GM10248 (cell line): ENCODE measurements at regions not wholly inside any gene's neighbourhood (a gene's known extent, or its start where the extent isn't known, plus 50 kb on each side); places are given as distances from the start of the nearest gene placed in this dataset.
"Not testable (repeated sequence)": the region's sequence is repeated elsewhere in the genome, so short reads cannot be mapped to it uniquely, and the experiment has no call there.

ENCODE experiments used
- CTCF ChIA-PET: fragments of 300-600 bp; sonication (Branson Sonifier 250); formaldehyde crosslinking; extraction: SDS; loops from one replicate; lab custom pipeline; 2021; ENCODE audit warnings: antibody characterized with exemption; lab: Yijun Ruan, JAX
- POLR2A ChIA-PET: fragments of 350-650 bp; sonication (Branson Sonifier 250); formaldehyde crosslinking; extraction: SDS; loops from one replicate; lab custom pipeline; 2020; ENCODE audit warnings: antibody characterized with exemption; lab: Yijun Ruan, JAX
- DNase-seq: peaks from one replicate; pipeline ENCODE4 v3.0.0; 2012; ENCODE audit errors: extremely low spot score
- CTCF ChIP-seq: IDR thresholded peaks from 2 replicates; pipeline ENCODE4 v1.5.1; 2012; ENCODE audit warnings: mild to moderate bottlenecking, low read depth; ENCODE audit errors: extremely low read depth, missing control alignments, control extremely low read depth

GRCh38 chr12:114812384-114812783 lies 128.4 kb upstream of the TBX3 start:
- CTCF ChIA-PET: no interaction called here
- POLR2A ChIA-PET: no interaction called here
- no peak for TF ChIP-seq CTCF
- DNase-seq: no peak

- ChIA-PET CTCF (no interaction called here), POLR2A (no interaction called here)
- no peak for TF ChIP-seq CTCF
- no peak for DNase-seq
Measured at GRCh38 chr12:114809097-114809496, 125.1 kb upstream of the TBX3 start.

DNA sequence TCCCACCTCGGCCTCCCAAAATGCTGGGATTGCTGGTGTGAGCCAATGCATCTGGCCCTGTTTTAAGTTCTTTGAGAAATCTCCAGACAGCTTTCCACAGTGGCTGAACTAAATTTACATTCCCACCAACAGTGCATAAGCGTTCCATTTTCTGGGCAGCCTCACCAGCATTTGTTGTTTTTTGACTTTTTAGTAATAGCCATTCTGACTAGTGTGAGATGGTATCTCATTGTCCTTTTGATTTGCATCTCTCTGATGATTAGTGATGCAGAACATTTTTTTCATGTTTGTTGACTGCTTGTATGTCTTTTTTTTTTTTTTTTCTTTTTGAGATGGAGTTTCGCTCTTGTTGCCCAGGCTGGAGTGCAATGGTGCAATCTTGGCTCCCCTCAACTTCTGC lies 117.4 kb upstream of the TBX3 start:
- DNase-seq, CTCF ChIA-PET, POLR2A ChIA-PET: not testable (repeated sequence)

DNA sequence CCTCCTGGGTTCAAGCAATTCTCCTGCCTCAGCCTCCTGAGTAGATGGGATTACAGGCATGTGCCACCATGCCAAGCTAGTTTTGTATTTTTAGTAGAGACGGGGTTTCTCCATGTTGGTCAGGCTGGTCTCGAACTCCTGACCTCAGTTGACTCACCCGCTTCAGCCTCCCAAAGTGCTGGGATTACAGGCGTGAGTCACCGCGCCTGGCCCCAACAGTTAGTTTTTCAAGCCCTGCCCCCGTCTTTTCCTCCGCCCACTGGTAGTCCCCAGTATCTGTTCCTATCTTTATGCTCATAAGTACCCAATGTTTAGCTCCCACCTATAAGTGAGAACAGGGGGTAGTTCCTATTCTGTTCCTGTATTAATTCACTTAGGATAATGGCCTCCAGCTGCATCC lies 116.6 kb upstream of the TBX3 start:
- DNase-seq, POLR2A ChIA-PET, CTCF ChIA-PET: not testable (repeated sequence)

- TF ChIP-seq CTCF: no peak
- CTCF ChIA-PET: interaction anchor here (1.5 kb wide), 1 partner anchor 10 kb away, joined by 4 read pairs; no protein-coding TSS in a partner anchor
- POLR2A ChIA-PET: no interaction called here
- DNase-seq: no peak
Measured at GRCh38 chr12:114799574-114800487, 115.9 kb upstream of the TBX3 start.

DNA sequence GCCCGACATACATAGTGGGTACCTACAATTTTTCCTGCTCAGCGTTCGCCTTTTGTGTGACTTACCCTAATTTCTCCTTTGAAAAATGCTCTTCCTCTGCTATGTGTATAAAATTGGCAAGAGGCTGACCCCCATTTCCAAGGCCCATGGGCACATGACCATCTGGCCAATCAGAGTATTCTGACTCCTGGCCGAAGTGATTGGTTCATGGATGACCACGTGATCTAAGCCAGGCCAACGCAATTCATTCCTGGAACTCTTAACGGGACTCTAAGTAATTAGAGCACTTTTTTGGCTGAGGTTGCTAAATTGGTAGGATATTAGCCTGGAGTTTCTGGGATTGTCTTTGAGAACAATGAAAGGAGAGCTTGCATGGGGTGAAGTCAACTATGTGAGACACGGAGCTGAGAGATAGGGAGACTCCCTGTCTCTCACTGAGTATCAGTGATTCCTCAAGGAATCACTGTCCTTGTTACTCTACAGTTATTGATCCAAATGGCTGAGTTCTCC lies 110.1 kb upstream of the TBX3 start:
- no peak for DNase-seq
- no peak for TF ChIP-seq CTCF
- ChIA-PET POLR2A (no interaction called here), CTCF (no interaction called here)

GRCh38 chr12:114790276-114790675 lies 106.3 kb upstream of the TBX3 start:
- no peak for DNase-seq
- ChIA-PET CTCF (interaction anchor here (0.9 to 1.2 kb wide), 2 partner anchors 9 to 18 kb away, joined by 3 to 4 read pairs; no protein-coding TSS in a partner anchor), POLR2A (no interaction called here)
- no peak for TF ChIP-seq CTCF

GRCh38 chr12:114789821-114790220 lies 105.8 kb upstream of the TBX3 start:
- ChIA-PET POLR2A (no interaction called here), CTCF (interaction anchor here (1.2 kb wide), 1 partner anchor 9 kb away, joined by 4 read pairs; no protein-coding TSS in a partner anchor)
- TF ChIP-seq CTCF: no peak
- DNase-seq: no peak
